ENCODE measurements at regions not wholly inside any gene's neighbourhood (a gene's known extent, or its start where the extent isn't known, plus 50 kb on each side); places are given as distances from the start of the nearest gene placed in this dataset.

DNA sequence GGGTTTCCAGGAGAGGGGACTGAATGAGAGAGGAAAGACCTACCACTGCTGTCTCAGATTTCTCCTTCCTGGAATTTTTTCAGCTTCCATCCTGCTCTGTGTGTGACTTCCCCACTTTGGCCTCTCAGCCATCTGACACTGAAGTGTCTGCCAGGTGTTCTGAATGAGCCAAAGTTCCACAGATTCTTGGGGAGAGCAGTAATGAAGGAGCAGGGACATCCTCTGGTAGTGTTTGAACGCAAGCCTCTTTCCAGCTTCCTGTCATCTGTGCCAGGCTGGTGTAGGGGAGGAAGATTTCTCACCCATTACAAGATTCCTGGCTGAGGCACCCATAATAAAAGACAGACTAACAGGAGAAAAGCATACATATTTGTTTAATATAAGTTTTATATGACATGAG, 141.7 kb upstream of the NRXN3 start:
- ATAC-seq (ENCODE audit: low read depth) (no peak), DNase-seq (no peak)
- CTCF ChIA-PET = no interaction called here
- H3K27me3 ChIP-seq (replicated peaks in 1 of 4; ENCODE audit: control extremely low read depth in 1 of 4, control insufficient read depth in 3 of 4, insufficient read depth in 4 of 4, low read length in 3 of 4) = peaks cover 0 to 12% (median 0%) of the 10 kb centered on the region in 4 experiments
- Mint-ChIP-seq H3K27ac (no peak overlapping the region), H3K4me1 (no peaks in the 10 kb centered on the region), H3K4me3 (no peak overlapping the region), H3K27me3 (peaks cover 20% of the 10 kb centered on the region), H3K9me3 (ENCODE audit: insufficient read depth) (no peaks in the 10 kb centered on the region)
- no peak overlapping the region for H3K4me2 ChIP-seq (replicated peaks; ENCODE audit: low read depth, low read length, poor library complexity, severe bottlenecking)
- H3K36me3 ChIP-seq (replicated peaks in 1 of 2; ENCODE audit: control extremely low read depth in 1 of 2, control insufficient read depth in 1 of 2, extremely low read depth in 1 of 2, insufficient read depth in 2 of 2, low read length in 1 of 2) = no peaks in the 10 kb centered on the region
- WGBS (ENCODE audit: insufficient coverage) = no CpG with 5 or more reads among the region's 1 CpG
- intact Hi-C loops (cut with micrococcal nuclease) = no loop called here
- H3K4me1 ChIP-seq (ENCODE audit: control insufficient read depth in 2 of 2, insufficient read depth in 2 of 2, low read length in 2 of 2) = no peaks in the 10 kb centered on the region
- no peak overlapping the region for H3K9ac ChIP-seq (ENCODE audit: low read length)
- H4K20me1 ChIP-seq (ENCODE audit: control insufficient read depth, insufficient read depth, low read length, poor library complexity, severe bottlenecking) = no peaks in the 10 kb centered on the region
- H3K79me2 ChIP-seq (ENCODE audit: control insufficient read depth, insufficient read depth, low read length) = no peaks in the 10 kb centered on the region
- H2AFZ ChIP-seq (ENCODE audit: insufficient read depth, low read depth, low read length, poor library complexity, severe bottlenecking) = no peak overlapping the region
- peaks cover 0 to 2% (median 0%) of the 10 kb centered on the region in 3 donors for H3K9me3 ChIP-seq (ENCODE audit: control extremely low read depth in 1 of 3, control insufficient read depth in 2 of 3, insufficient read depth in 1 of 3, low read length in 2 of 3)
- POLR2A ChIA-PET = no interaction called here
- H3K4me3 ChIP-seq (ENCODE audit: control extremely low read depth in 1 of 5, extremely low read depth in 1 of 5, insufficient read depth in 1 of 5, low read depth in 2 of 5, low read length in 4 of 5) = no peak overlapping the region
- TF ChIP-seq CTCF (IDR thresholded peaks at IDR 0.05) (no peak), EZH2 (IDR thresholded peaks at IDR 0.05; ENCODE audit: borderline replicate concordance, insufficient read depth, low read depth, low read length, poor library complexity, severe bottlenecking) (no peak)
- no peak overlapping the region for H3K27ac ChIP-seq (ENCODE audit: low read length in 2 of 2)

- peaks cover 0 to 12% (median 0%) of the 10 kb centered on the region in 4 experiments for H3K27me3 ChIP-seq (replicated peaks in 1 of 4; ENCODE audit: control extremely low read depth in 1 of 4, control insufficient read depth in 3 of 4, insufficient read depth in 4 of 4, low read length in 3 of 4)
- ChIA-PET CTCF (no interaction called here), POLR2A (no interaction called here)
- intact Hi-C loops (cut with micrococcal nuclease) = no loop called here
- Mint-ChIP-seq H3K27me3 (peaks cover 20% of the 10 kb centered on the region), H3K9me3 (ENCODE audit: insufficient read depth) (no peaks in the 10 kb centered on the region), H3K4me1 (no peaks in the 10 kb centered on the region), H3K4me3 (no peak overlapping the region), H3K27ac (no peak overlapping the region)
- H3K4me1 ChIP-seq (ENCODE audit: control insufficient read depth in 2 of 2, insufficient read depth in 2 of 2, low read length in 2 of 2) = no peaks in the 10 kb centered on the region
- H3K4me2 ChIP-seq (replicated peaks; ENCODE audit: low read depth, low read length, poor library complexity, severe bottlenecking) = no peak overlapping the region
- H3K9ac ChIP-seq (ENCODE audit: low read length) = no peak overlapping the region
- H3K4me3 ChIP-seq (ENCODE audit: control extremely low read depth in 1 of 5, extremely low read depth in 1 of 5, insufficient read depth in 1 of 5, low read depth in 2 of 5, low read length in 4 of 5) = no peak overlapping the region
- H2AFZ ChIP-seq (ENCODE audit: insufficient read depth, low read depth, low read length, poor library complexity, severe bottlenecking) = no peak overlapping the region
- no peaks in the 10 kb centered on the region for H4K20me1 ChIP-seq (ENCODE audit: control insufficient read depth, insufficient read depth, low read length, poor library complexity, severe bottlenecking)
- 39% methylated on average over 10 of the region's 16 CpGs for WGBS (ENCODE audit: insufficient coverage)
- ATAC-seq (ENCODE audit: low read depth) (no peak), DNase-seq (no peak)
- peaks cover 0 to 2% (median 0%) of the 10 kb centered on the region in 3 donors for H3K9me3 ChIP-seq (ENCODE audit: control extremely low read depth in 1 of 3, control insufficient read depth in 2 of 3, insufficient read depth in 1 of 3, low read length in 2 of 3)
- no peaks in the 10 kb centered on the region for H3K79me2 ChIP-seq (ENCODE audit: control insufficient read depth, insufficient read depth, low read length)
- no peaks in the 10 kb centered on the region for H3K36me3 ChIP-seq (replicated peaks in 1 of 2; ENCODE audit: control extremely low read depth in 1 of 2, control insufficient read depth in 1 of 2, extremely low read depth in 1 of 2, insufficient read depth in 2 of 2, low read length in 1 of 2)
- no peak for TF ChIP-seq EZH2 (IDR thresholded peaks at IDR 0.05; ENCODE audit: borderline replicate concordance, insufficient read depth, low read depth, low read length, poor library complexity, severe bottlenecking)
- no peak for TF ChIP-seq CTCF (IDR thresholded peaks at IDR 0.05)
- H3K27ac ChIP-seq (ENCODE audit: low read length in 2 of 2) = no peak overlapping the region
Observed at GRCh38 chr14:78029601-78030372, 140.4 kb upstream of the NRXN3 start.

Data from B cell (primary cell).